HCT116 (cell line): ENCODE measurements at regions not wholly inside any gene's neighbourhood (a gene's known extent, or its start where the extent isn't known, plus 50 kb on each side); places are given as distances from the start of the nearest gene placed in this dataset.

Source experiments
- ATAC-seq: fragments of 200-7000 bp; cut with Tn5 transposase; 2 replicates; pipeline ENCODE4 v1.9.1; 2020; ENCODE audit warnings: mild to moderate bottlenecking, moderate library complexity
- BruUV-seq: library from RNA; stranded (reverse); fragments of 400-500 nt; replicated peaks from 2 replicates; lab custom pipeline; 2021; lab: Mats Ljungman, UMichigan
- CTCF ChIA-PET: fragments of 300-600 bp; sonication (Branson Sonifier 250); formaldehyde crosslinking; loops from one replicate; lab custom pipeline; 2021; ENCODE audit warnings: antibody characterized with exemption; lab: Charles Lee
- POLR2A ChIA-PET: fragments of 300-600, 350-600 bp; sonication (Branson Sonifier 250); formaldehyde crosslinking; loops from one replicate; lab custom pipeline; 2021; ENCODE audit warnings: antibody characterized with exemption; lab: Charles Lee
- RAD21 ChIA-PET, 2 experiments: fragments of 300-600 bp; sonication (Branson Sonifier 250); formaldehyde crosslinking; loops; one replicate each; lab custom pipeline; 2023; ENCODE audit warnings: low total read pairs in 2 of 2; ENCODE audit not compliant: uncharacterized antibody in 2 of 2, unreplicated experiment in 2 of 2, low non-redundant PET in 1 of 2; lab: Charles Lee
- DNase-seq: peaks from one replicate; pipeline ENCODE4 v3.0.0-alpha.2; 2010; ENCODE audit warnings: low read depth, low spot score
- H2AFZ ChIP-seq: fragments of 200-600 bp; shearing (Covaris generic), sonication (generic); 2 replicates; pipeline ENCODE4 v1.6.1; 2017; ENCODE audit warnings: low read depth, mixed run types, mixed read lengths, antibody characterized with exemption, low read length; ENCODE audit not compliant: poor library complexity, severe bottlenecking
- H3K27ac ChIP-seq: 2 replicates; pipeline ENCODE4 v1.5.1; 2012; ENCODE audit warnings: low read depth, low read length
- H3K27me3 ChIP-seq: fragments of 200-600 bp; sonication (generic); 2 replicates; pipeline ENCODE4 v1.6.1; 2016; ENCODE audit warnings: mixed run types, low read length, mixed read lengths; ENCODE audit not compliant: insufficient read depth
- H3K36me3 ChIP-seq, 2 experiments: fragments of 200-500 bp in 1 of 2; fragments of 200-600 bp in 1 of 2; sonication (Bioruptor generic) in 1 of 2; sonication (generic) in 1 of 2; 2 replicates each; pipeline versions ENCODE4 v1.5.1 to v1.6.1; 2014 to 2016; ENCODE audit warnings: low read length in 2 of 2, inconsistent platforms in 1 of 2, mixed read lengths in 1 of 2, mixed run types in 1 of 2; ENCODE audit not compliant: insufficient read depth in 2 of 2, control insufficient read depth in 1 of 2
- H3K4me1 ChIP-seq, 2 experiments: fragments of 200-600 bp in 1 of 2; sonication (generic) in 1 of 2; 2 replicates each; pipeline versions ENCODE4 v1.5.1 to v1.6.1; 2012 to 2017; ENCODE audit warnings: low read length in 2 of 2, inconsistent platforms in 1 of 2, mild to moderate bottlenecking in 1 of 2, mixed read lengths in 1 of 2, mixed run types in 1 of 2, moderate library complexity in 1 of 2; ENCODE audit not compliant: insufficient read depth in 2 of 2, control insufficient read depth in 1 of 2
- H3K4me2 ChIP-seq: fragments of 200-600 bp; sonication (generic); 2 replicates; pipeline ENCODE4 v1.6.1; 2017; ENCODE audit warnings: mixed run types, low read length, mixed read lengths
- H3K4me3 ChIP-seq, 2 experiments: fragments of 200-600 bp in 1 of 2; sonication (generic) in 1 of 2; replicated peaks in 1 of 2; 2 replicates each; pipeline ENCODE4 v1.5.1; 2011 to 2016; ENCODE audit warnings: low read length in 2 of 2, control low read depth in 1 of 2, low read depth in 1 of 2, mild to moderate bottlenecking in 1 of 2, mixed read lengths in 1 of 2, mixed run types in 1 of 2
- H3K79me2 ChIP-seq: fragments of 200-600 bp; sonication (generic); 2 replicates; pipeline ENCODE4 v1.6.1; 2017; ENCODE audit warnings: mild to moderate bottlenecking, mixed run types, low read length, moderate library complexity, mixed read lengths; ENCODE audit not compliant: insufficient read depth
- H3K9ac ChIP-seq: fragments of 200-600 bp; sonication (generic); 2 replicates; pipeline ENCODE4 v1.6.1; 2016; ENCODE audit warnings: low read length, mixed read lengths
- H3K9me2 ChIP-seq: fragments of 200-600 bp; sonication (generic), shearing (Covaris generic); 2 replicates; pipeline ENCODE4 v1.6.1; 2017; ENCODE audit warnings: mixed run types, mild to moderate bottlenecking, moderate library complexity; ENCODE audit not compliant: insufficient read depth
- H3K9me3 ChIP-seq, 2 experiments: fragments of 200-500 bp in 1 of 2; fragments of 200-600 bp in 1 of 2; sonication (Bioruptor generic) in 1 of 2; sonication (generic) in 1 of 2; 2 replicates each; pipeline ENCODE4 v1.6.1; 2014 to 2017; ENCODE audit warnings: low read length in 2 of 2, mixed read lengths in 2 of 2, inconsistent platforms in 1 of 2, low read depth in 1 of 2, mild to moderate bottlenecking in 1 of 2, mixed run types in 1 of 2, moderate library complexity in 1 of 2; ENCODE audit not compliant: control insufficient read depth in 1 of 2, insufficient read depth in 1 of 2
- H4K20me1 ChIP-seq: fragments of 200-600 bp; sonication (generic), shearing (Covaris generic); 2 replicates; pipeline ENCODE4 v1.6.1; 2017; ENCODE audit warnings: mixed run types, mild to moderate bottlenecking, moderate library complexity; ENCODE audit not compliant: insufficient read depth
- ATF3 ChIP-seq: IDR thresholded peaks from 2 replicates; pipeline ENCODE4 v1.6.1; 2012
- CEBPB ChIP-seq: IDR thresholded peaks from 2 replicates; pipeline ENCODE4 v1.6.1; 2012; ENCODE audit warnings: low read depth
- EGR1 ChIP-seq: IDR thresholded peaks from 2 replicates; pipeline ENCODE4 v1.6.1; 2012; ENCODE audit warnings: low read depth
- EZH2phosphoT487 ChIP-seq: fragments of 200-600 bp; IDR thresholded peaks from 2 replicates; pipeline ENCODE4 v1.6.1; 2018; ENCODE audit warnings: antibody characterized with exemption, borderline replicate concordance
- FOSL1 ChIP-seq: IDR thresholded peaks from 2 replicates; pipeline ENCODE4 v1.6.1; 2012; ENCODE audit warnings: low read depth
- POLR2AphosphoS5 ChIP-seq: IDR thresholded peaks from 2 replicates; pipeline ENCODE4 v1.6.1; 2011; ENCODE audit warnings: mild to moderate bottlenecking, low read depth, low read length, moderate library complexity
- REST ChIP-seq: IDR thresholded peaks from 2 replicates; pipeline ENCODE4 v1.6.1; 2012; ENCODE audit warnings: low read depth
- SIN3A ChIP-seq: IDR thresholded peaks from 2 replicates; pipeline ENCODE4 v1.6.1; 2012; ENCODE audit warnings: low read depth
- SP1 ChIP-seq: IDR thresholded peaks from 2 replicates; pipeline ENCODE4 v1.6.1; 2012; ENCODE audit warnings: low read depth
- TCF7L2 ChIP-seq: IDR thresholded peaks from 2 replicates; pipeline ENCODE4 v1.7.0; 2011; ENCODE audit warnings: borderline replicate concordance, inconsistent platforms; ENCODE audit not compliant: insufficient read depth, insufficient read length; ENCODE audit errors: extremely low read depth
- YY1 ChIP-seq: IDR thresholded peaks from 2 replicates; pipeline ENCODE4 v1.6.1; 2011; ENCODE audit warnings: low read length, low read depth, moderate library complexity, mild to moderate bottlenecking; ENCODE audit not compliant: insufficient replicate concordance; ENCODE audit errors: extremely low read depth
- ZFX ChIP-seq: fragments of 450-650 bp; IDR thresholded peaks from 2 replicates; pipeline ENCODE4 v1.6.1; 2017
- intact Hi-C: fragments of 100-400 bp; cut with micrococcal nuclease; formaldehyde crosslinking; loops from 2 replicates; pipeline ENCODE4 v1.10.0; 2022
- TF ChIP-seq, protein P1 (sequence below): IDR thresholded peaks from 2 replicates; pipeline ENCODE4 v1.6.1; 2011; ENCODE audit warnings: mild to moderate bottlenecking, low read length, moderate library complexity; ENCODE audit not compliant: insufficient replicate concordance; ENCODE audit errors: extremely low read depth
- TF ChIP-seq, protein P2 (sequence below): IDR thresholded peaks from 2 replicates; pipeline ENCODE4 v1.6.1; 2012

DNA sequence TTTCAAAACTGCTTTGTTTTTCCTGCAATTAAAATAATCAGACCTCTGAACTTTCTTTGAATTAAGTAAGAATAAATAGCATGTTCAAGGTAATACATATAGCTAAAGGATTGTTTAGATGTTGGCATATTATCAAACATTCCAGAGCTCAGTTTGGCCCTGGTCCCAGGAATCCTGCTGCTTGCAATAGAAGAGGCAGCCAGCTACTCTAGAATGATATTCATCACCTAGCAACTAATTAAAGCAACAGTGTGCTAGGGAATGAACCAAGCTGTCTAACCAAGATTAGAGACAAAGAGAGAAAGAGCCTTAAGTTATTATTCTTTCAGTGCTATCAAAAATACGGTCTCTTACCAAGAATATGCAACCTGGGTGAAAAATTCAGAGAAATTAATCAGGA lies 460.9 kb downstream of the GABRG1 start:
- intact Hi-C loops: no loop called here
- no peak for TF ChIP-seq SP1
- no peak for TF ChIP-seq EZH2phosphoT487
- no peak for TF ChIP-seq ATF3
- TF ChIP-seq ZFX: no peak
- no peak for TF ChIP-seq CEBPB
- TF ChIP-seq SIN3A: no peak
- no peak for TF ChIP-seq TCF7L2
- TF ChIP-seq EGR1: no peak
- ChIA-PET POLR2A (no interaction called here), CTCF (no interaction called here), RAD21 (no interaction called here)
- Histone ChIP-seq H2AFZ (no peak overlapping the region), H3K27me3 (no peaks in the 10 kb centered on the region), H4K20me1 (no peaks in the 10 kb centered on the region), H3K9me2 (no peaks in the 10 kb centered on the region), H3K79me2 (no peaks in the 10 kb centered on the region), H3K9me3 (peaks cover 0 to 21% of the 10 kb centered on the region in 2 experiments; a peak in 2 of 4 replicates), H3K9ac (no peak overlapping the region), H3K36me3 (no peaks in the 10 kb centered on the region), H3K27ac (no peak overlapping the region), H3K4me1 (no peaks in the 10 kb centered on the region), H3K4me2 (no peak overlapping the region), H3K4me3 (no peak overlapping the region)
- ATAC-seq (no peak), DNase-seq (no peak)
- no TSS peak for BruUV-seq

DNA sequence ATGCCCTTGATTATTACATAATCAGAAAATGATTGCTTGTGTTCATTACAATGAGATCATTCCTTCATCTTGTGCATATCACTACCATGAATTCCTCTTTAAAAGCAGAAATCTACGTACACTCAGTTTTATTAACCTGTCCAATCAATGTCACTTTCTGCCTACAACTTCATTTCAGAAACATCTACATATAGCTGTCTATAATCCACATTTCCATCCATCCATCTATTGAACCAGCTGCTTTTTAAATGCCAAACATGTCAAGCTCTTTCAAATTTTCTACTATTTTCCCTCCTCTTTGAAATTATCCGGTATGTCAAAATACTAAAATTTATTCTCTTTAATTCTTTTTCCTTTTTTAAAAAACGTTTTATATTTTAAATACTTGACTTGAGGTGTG lies 462.0 kb downstream of the GABRG1 start:
- DNase-seq (no peak), ATAC-seq (no peak)
- H2AFZ ChIP-seq: no peak overlapping the region
- BruUV-seq: no TSS peak
- no peaks in the 10 kb centered on the region for H3K36me3 ChIP-seq
- H3K4me1 ChIP-seq: no peaks in the 10 kb centered on the region
- CTCF ChIA-PET: no interaction called here
- H4K20me1 ChIP-seq: no peaks in the 10 kb centered on the region
- RAD21 ChIA-PET: no interaction called here
- no peak overlapping the region for H3K4me2 ChIP-seq
- H3K27me3 ChIP-seq: no peaks in the 10 kb centered on the region
- H3K27ac ChIP-seq: no peak overlapping the region
- H3K79me2 ChIP-seq: no peaks in the 10 kb centered on the region
- H3K9me3 ChIP-seq: peaks cover 0 to 21% of the 10 kb centered on the region in 2 experiments; a peak in 3 of 4 replicates
- no peak overlapping the region for H3K9ac ChIP-seq
- no peak overlapping the region for H3K4me3 ChIP-seq
- POLR2A ChIA-PET: no interaction called here
- no peaks in the 10 kb centered on the region for H3K9me2 ChIP-seq
- intact Hi-C loops: no loop called here
- TF ChIP-seq YY1 (no peak), EGR1 (no peak), ATF3 (no peak), REST (no peak), EZH2phosphoT487 (no peak), POLR2AphosphoS5 (no peak), ZFX (no peak), FOSL1 (no peak), CEBPB (no peak)
- TF ChIP-seq, protein P1, sequence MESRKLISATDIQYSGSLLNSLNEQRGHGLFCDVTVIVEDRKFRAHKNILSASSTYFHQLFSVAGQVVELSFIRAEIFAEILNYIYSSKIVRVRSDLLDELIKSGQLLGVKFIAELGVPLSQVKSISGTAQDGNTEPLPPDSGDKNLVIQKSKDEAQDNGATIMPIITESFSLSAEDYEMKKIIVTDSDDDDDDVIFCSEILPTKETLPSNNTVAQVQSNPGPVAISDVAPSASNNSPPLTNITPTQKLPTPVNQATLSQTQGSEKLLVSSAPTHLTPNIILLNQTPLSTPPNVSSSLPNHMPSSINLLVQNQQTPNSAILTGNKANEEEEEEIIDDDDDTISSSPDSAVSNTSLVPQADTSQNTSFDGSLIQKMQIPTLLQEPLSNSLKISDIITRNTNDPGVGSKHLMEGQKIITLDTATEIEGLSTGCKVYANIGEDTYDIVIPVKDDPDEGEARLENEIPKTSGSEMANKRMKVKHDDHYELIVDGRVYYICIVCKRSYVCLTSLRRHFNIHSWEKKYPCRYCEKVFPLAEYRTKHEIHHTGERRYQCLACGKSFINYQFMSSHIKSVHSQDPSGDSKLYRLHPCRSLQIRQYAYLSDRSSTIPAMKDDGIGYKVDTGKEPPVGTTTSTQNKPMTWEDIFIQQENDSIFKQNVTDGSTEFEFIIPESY: no peak
- TF ChIP-seq, protein P2, sequence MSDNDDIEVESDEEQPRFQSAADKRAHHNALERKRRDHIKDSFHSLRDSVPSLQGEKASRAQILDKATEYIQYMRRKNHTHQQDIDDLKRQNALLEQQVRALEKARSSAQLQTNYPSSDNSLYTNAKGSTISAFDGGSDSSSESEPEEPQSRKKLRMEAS: no peak
